ENCODE measurements at regions not wholly inside any gene's neighbourhood (a gene's known extent, or its start where the extent isn't known, plus 50 kb on each side); places are given as distances from the start of the nearest gene placed in this dataset.

- no peak for DNase-seq (ENCODE audit: low read depth in 2 of 2)
- TF ChIP-seq CTCF (IDR thresholded peaks at IDR 0.05; ENCODE audit: low read depth, low read length) = no peak
- no peak overlapping the region for H3K4me3 ChIP-seq (replicated peaks in 1 of 2; ENCODE audit: low read depth in 2 of 2, low read length in 2 of 2)
Observed at GRCh38 chr7:10593080-10593479, 380.6 kb upstream of the PHF14 start.

- no peak overlapping the region for H3K4me3 ChIP-seq (replicated peaks in 1 of 2; ENCODE audit: low read depth in 2 of 2, low read length in 2 of 2)
- DNase-seq (ENCODE audit: low read depth in 2 of 2) = no peak
- no peak for TF ChIP-seq CTCF (IDR thresholded peaks at IDR 0.05; ENCODE audit: low read depth, low read length)
Observed at GRCh38 chr7:10596827-10597226, 376.8 kb upstream of the PHF14 start.

DNA sequence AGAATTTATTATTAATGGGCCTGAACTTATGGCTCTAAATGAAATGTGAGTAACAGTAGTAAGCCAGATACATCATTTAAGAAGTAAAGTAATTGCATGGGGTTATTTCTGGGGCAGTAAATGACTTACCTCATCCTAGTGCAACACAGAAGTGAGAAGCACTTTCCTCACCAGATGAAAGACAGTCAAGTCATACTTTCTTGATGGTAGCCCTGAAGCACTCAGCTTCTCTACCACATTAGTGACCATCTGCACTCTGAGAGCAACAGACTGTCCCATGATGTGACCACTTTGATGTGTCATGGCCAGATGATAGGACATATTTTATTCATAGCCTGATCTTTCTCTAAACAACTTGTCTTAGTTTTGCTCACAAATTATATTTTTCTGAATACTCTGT, 369.5 kb upstream of the PHF14 start:
- H3K4me3 ChIP-seq (replicated peaks in 1 of 2; ENCODE audit: low read depth in 2 of 2, low read length in 2 of 2) = no peak overlapping the region
- TF ChIP-seq CTCF (IDR thresholded peaks at IDR 0.05; ENCODE audit: low read depth, low read length) = no peak
- no peak for DNase-seq (ENCODE audit: low read depth in 2 of 2)

DNA sequence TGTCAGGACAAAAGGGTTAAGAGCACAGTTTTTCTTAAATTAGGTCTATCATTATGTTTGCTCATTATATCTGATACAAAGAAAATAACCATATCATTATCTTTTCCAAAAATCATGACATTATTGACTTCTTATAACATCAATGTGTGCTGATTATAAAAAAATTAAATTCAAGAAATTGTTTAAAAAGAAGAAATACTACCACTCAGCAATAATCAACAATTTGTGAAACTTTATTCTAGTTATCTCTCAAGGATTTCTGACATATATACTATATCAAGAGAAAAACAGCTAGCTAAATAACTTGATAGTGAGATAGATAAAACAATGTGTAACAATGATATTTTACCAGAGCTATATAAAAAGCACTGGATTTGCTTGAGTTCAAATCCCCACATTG, 360.7 kb upstream of the PHF14 start:
- no peak for DNase-seq (ENCODE audit: low read depth in 2 of 2)
- no peak overlapping the region for H3K4me3 ChIP-seq (replicated peaks in 1 of 2; ENCODE audit: low read depth in 2 of 2, low read length in 2 of 2)
- no peak for TF ChIP-seq CTCF (IDR thresholded peaks at IDR 0.05; ENCODE audit: low read depth, low read length)

DNA sequence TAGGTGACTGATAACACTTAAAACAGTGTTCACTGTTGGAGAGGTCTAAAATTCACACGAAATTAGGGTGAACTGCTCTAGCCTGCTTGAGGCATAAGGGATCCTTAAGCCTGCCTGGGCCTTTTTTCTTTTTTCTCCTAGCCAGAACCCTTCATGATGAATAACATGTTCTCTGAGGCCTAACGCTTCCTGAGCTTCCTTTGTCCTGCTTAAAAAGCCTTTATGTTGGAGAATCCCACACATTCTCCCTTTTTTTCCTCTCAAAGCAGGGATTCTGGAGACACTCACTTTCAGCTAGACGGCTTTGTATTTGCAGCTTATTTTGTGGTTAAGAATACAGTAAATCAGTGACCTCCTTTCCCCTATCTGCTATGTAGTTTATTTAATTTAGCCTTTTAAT, 354.7 kb upstream of the PHF14 start:
- no peak for TF ChIP-seq CTCF (IDR thresholded peaks at IDR 0.05; ENCODE audit: low read depth, low read length)
- no peak for DNase-seq (ENCODE audit: low read depth in 2 of 2)
- no peak overlapping the region for H3K4me3 ChIP-seq (replicated peaks in 1 of 2; ENCODE audit: low read depth in 2 of 2, low read length in 2 of 2)

GRCh38 chr7:10632712-10633111, 341.0 kb upstream of the PHF14 start:
- H3K4me3 ChIP-seq (replicated peaks in 1 of 2; ENCODE audit: low read depth in 2 of 2, low read length in 2 of 2) = no peak overlapping the region
- DNase-seq (ENCODE audit: low read depth in 2 of 2) = no peak
- TF ChIP-seq CTCF (IDR thresholded peaks at IDR 0.05; ENCODE audit: low read depth, low read length) = no peak

GRCh38 chr7:10634239-10634638, 339.4 kb upstream of the PHF14 start:
- TF ChIP-seq CTCF (IDR thresholded peaks at IDR 0.05; ENCODE audit: low read depth, low read length) = no peak
- no peak for DNase-seq (ENCODE audit: low read depth in 2 of 2)
- H3K4me3 ChIP-seq (replicated peaks in 1 of 2; ENCODE audit: low read depth in 2 of 2, low read length in 2 of 2) = no peak overlapping the region

Measured in cardiac fibroblast (primary cell).